WTC11 (cell line): ENCODE measurements at regions not wholly inside any gene's neighbourhood (a gene's known extent, or its start where the extent isn't known, plus 50 kb on each side); places are given as distances from the start of the nearest gene placed in this dataset.
A peak's percentile ranks its signal among the peaks of the same experiment; 100 is the strongest.

Experiments
- ATAC-seq: fragments of 200-7000 bp; cut with Tn5 transposase; 2 replicates; pipeline ENCODE4 v1.10.0; 2021; ENCODE audit warnings: mild to moderate bottlenecking, moderate library complexity
- CTCF ChIA-PET: fragments of 300-600 bp; sonication (Branson Sonifier 250); formaldehyde crosslinking; loops from one replicate; lab custom pipeline; 2021; ENCODE audit warnings: antibody characterized with exemption; lab: Charles Lee
- POLR2A ChIA-PET: fragments of 350-600 bp; sonication (Branson Sonifier 250); formaldehyde crosslinking; loops from one replicate; lab custom pipeline; 2021; ENCODE audit warnings: antibody characterized with exemption; lab: Charles Lee
- DNase-seq: peaks from one replicate; pipeline ENCODE4 v3.0.0; 2021; ENCODE audit warnings: low spot score
- H3K27ac Mint-ChIP-seq: 2 replicates; pipeline ENCODE4 v1.8.0; 2021; ENCODE audit warnings: mixed read lengths
- H3K27me3 Mint-ChIP-seq: 2 replicates; pipeline ENCODE4 v1.8.0; 2021; ENCODE audit warnings: low read depth, mild to moderate bottlenecking, moderate library complexity, mixed read lengths
- H3K36me3 Mint-ChIP-seq: 2 replicates; pipeline ENCODE4 v1.8.0; 2021; ENCODE audit warnings: mixed read lengths
- H3K4me1 Mint-ChIP-seq: 2 replicates; pipeline ENCODE4 v1.8.0; 2022; ENCODE audit warnings: mixed read lengths
- H3K4me3 Mint-ChIP-seq: 2 replicates; pipeline ENCODE4 v1.8.0; 2021; ENCODE audit warnings: mild to moderate bottlenecking, moderate library complexity, mixed read lengths
- H3K9me3 Mint-ChIP-seq: 2 replicates; pipeline ENCODE4 v1.8.0; 2021; ENCODE audit warnings: mixed read lengths
- ELF4 ChIP-seq: sonication (generic); formaldehyde crosslinking; IDR thresholded peaks from 2 replicates; pipeline ENCODE4 v1.8.1; 2022; ENCODE audit warnings: low read depth, mild to moderate bottlenecking, moderate library complexity, missing genetic modification reagents
- ESRRA ChIP-seq: sonication (generic); formaldehyde crosslinking; IDR thresholded peaks from 2 replicates; pipeline ENCODE4 v1.8.1; 2022; ENCODE audit warnings: mild to moderate bottlenecking, missing genetic modification reagents, borderline replicate concordance
- RELA ChIP-seq: sonication (generic); formaldehyde crosslinking; IDR thresholded peaks from 2 replicates; pipeline ENCODE4 v1.8.1; 2022; ENCODE audit warnings: missing genetic modification reagents, mild to moderate bottlenecking, borderline replicate concordance
- ZNF317 ChIP-seq: sonication (generic); formaldehyde crosslinking; IDR thresholded peaks from 2 replicates; pipeline ENCODE4 v1.8.1; 2023; ENCODE audit warnings: low read depth, mild to moderate bottlenecking, moderate library complexity, missing genetic modification reagents, borderline replicate concordance
- ZSCAN18 ChIP-seq: fragments of 250-450 bp; sonication (Bioruptor Pico); IDR thresholded peaks from 2 replicates; pipeline ENCODE4 v2.1.2; 2022; ENCODE audit warnings: mild to moderate bottlenecking, moderate library complexity
- TF ChIP-seq, protein P1 (sequence below): sonication (generic); formaldehyde crosslinking; IDR thresholded peaks from 2 replicates; pipeline ENCODE4 v1.8.1; 2023; ENCODE audit warnings: mild to moderate bottlenecking, missing genetic modification reagents
- TF ChIP-seq, protein P2 (sequence below): sonication (generic); formaldehyde crosslinking; IDR thresholded peaks from 2 replicates; pipeline ENCODE4 v1.8.1; 2023; ENCODE audit warnings: mild to moderate bottlenecking, missing genetic modification reagents, borderline replicate concordance
- TF ChIP-seq, protein P3 (sequence below): sonication (generic); formaldehyde crosslinking; IDR thresholded peaks from 2 replicates; pipeline ENCODE4 v1.8.1; 2022; ENCODE audit warnings: low read depth, missing genetic modification reagents, borderline replicate concordance
- TF ChIP-seq, protein P4 (sequence below): sonication (generic); formaldehyde crosslinking; IDR thresholded peaks from 2 replicates; pipeline ENCODE4 v1.8.1; 2023; ENCODE audit warnings: mild to moderate bottlenecking, missing genetic modification reagents, moderate library complexity

- DNase-seq (no peak), ATAC-seq (no peak)
- CTCF ChIA-PET: no interaction called here
- Mint-ChIP-seq H3K9me3 (peaks cover 57% of the 10 kb centered on the region), H3K27me3 (no peaks in the 10 kb centered on the region; the same call in none of the 2 replicates), H3K27ac (no peak overlapping the region), H3K36me3 (peaks cover 15% of the 10 kb centered on the region), H3K4me3 (no peak overlapping the region), H3K4me1 (no peaks in the 10 kb centered on the region)
- TF ChIP-seq ZNF317 (CRISPR knock-in tag): peak; percentile 91
- TF ChIP-seq, protein P1, sequence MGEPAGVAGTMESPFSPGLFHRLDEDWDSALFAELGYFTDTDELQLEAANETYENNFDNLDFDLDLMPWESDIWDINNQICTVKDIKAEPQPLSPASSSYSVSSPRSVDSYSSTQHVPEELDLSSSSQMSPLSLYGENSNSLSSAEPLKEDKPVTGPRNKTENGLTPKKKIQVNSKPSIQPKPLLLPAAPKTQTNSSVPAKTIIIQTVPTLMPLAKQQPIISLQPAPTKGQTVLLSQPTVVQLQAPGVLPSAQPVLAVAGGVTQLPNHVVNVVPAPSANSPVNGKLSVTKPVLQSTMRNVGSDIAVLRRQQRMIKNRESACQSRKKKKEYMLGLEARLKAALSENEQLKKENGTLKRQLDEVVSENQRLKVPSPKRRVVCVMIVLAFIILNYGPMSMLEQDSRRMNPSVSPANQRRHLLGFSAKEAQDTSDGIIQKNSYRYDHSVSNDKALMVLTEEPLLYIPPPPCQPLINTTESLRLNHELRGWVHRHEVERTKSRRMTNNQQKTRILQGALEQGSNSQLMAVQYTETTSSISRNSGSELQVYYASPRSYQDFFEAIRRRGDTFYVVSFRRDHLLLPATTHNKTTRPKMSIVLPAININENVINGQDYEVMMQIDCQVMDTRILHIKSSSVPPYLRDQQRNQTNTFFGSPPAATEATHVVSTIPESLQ (CRISPR knock-in tag): no peak
- POLR2A ChIA-PET: no interaction called here
Observed at GRCh38 chr2:71910277-71910676, 237.4 kb downstream of the CYP26B1 start.

- ChIA-PET POLR2A (no interaction called here), CTCF (interaction anchor here (0.9 kb wide), 1 partner anchor 15 kb away, joined by 4 read pairs; no protein-coding TSS in a partner anchor)
- no peak for ATAC-seq
Observed at GRCh38 chr2:71908798-71909197, 238.9 kb downstream of the CYP26B1 start.

More at GRCh38 chr2:71908798-71909197, 238.9 kb downstream of the CYP26B1 start:
- H3K4me1 Mint-ChIP-seq: no peaks in the 10 kb centered on the region
- DNase-seq: no peak
- H3K27ac Mint-ChIP-seq: no peak overlapping the region
- no peak overlapping the region for H3K4me3 Mint-ChIP-seq
- no peaks in the 10 kb centered on the region; the same call in none of the 2 replicates for H3K27me3 Mint-ChIP-seq
- H3K9me3 Mint-ChIP-seq: peaks cover 55% of the 10 kb centered on the region
- no peak for TF ChIP-seq ZSCAN18 (CRISPR knock-in tag)
- TF ChIP-seq, protein P2, sequence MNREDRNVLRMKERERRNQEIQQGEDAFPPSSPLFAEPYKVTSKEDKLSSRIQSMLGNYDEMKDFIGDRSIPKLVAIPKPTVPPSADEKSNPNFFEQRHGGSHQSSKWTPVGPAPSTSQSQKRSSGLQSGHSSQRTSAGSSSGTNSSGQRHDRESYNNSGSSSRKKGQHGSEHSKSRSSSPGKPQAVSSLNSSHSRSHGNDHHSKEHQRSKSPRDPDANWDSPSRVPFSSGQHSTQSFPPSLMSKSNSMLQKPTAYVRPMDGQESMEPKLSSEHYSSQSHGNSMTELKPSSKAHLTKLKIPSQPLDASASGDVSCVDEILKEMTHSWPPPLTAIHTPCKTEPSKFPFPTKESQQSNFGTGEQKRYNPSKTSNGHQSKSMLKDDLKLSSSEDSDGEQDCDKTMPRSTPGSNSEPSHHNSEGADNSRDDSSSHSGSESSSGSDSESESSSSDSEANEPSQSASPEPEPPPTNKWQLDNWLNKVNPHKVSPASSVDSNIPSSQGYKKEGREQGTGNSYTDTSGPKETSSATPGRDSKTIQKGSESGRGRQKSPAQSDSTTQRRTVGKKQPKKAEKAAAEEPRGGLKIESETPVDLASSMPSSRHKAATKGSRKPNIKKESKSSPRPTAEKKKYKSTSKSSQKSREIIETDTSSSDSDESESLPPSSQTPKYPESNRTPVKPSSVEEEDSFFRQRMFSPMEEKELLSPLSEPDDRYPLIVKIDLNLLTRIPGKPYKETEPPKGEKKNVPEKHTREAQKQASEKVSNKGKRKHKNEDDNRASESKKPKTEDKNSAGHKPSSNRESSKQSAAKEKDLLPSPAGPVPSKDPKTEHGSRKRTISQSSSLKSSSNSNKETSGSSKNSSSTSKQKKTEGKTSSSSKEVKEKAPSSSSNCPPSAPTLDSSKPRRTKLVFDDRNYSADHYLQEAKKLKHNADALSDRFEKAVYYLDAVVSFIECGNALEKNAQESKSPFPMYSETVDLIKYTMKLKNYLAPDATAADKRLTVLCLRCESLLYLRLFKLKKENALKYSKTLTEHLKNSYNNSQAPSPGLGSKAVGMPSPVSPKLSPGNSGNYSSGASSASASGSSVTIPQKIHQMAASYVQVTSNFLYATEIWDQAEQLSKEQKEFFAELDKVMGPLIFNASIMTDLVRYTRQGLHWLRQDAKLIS (CRISPR knock-in tag): no peak
- TF ChIP-seq, protein P3, sequence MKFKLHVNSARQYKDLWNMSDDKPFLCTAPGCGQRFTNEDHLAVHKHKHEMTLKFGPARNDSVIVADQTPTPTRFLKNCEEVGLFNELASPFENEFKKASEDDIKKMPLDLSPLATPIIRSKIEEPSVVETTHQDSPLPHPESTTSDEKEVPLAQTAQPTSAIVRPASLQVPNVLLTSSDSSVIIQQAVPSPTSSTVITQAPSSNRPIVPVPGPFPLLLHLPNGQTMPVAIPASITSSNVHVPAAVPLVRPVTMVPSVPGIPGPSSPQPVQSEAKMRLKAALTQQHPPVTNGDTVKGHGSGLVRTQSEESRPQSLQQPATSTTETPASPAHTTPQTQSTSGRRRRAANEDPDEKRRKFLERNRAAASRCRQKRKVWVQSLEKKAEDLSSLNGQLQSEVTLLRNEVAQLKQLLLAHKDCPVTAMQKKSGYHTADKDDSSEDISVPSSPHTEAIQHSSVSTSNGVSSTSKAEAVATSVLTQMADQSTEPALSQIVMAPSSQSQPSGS (CRISPR knock-in tag): no peak
- TF ChIP-seq ELF4: no peak
- no peak for TF ChIP-seq RELA
- TF ChIP-seq ESRRA (CRISPR knock-in tag): no peak
- TF ChIP-seq, protein P4, sequence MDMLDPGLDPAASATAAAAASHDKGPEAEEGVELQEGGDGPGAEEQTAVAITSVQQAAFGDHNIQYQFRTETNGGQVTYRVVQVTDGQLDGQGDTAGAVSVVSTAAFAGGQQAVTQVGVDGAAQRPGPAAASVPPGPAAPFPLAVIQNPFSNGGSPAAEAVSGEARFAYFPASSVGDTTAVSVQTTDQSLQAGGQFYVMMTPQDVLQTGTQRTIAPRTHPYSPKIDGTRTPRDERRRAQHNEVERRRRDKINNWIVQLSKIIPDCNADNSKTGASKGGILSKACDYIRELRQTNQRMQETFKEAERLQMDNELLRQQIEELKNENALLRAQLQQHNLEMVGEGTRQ: no peak
- H3K36me3 Mint-ChIP-seq: peaks cover 15% of the 10 kb centered on the region
